Stomach (tissue), 8 donors: ENCODE measurements at regions not wholly inside any gene's neighbourhood (a gene's known extent, or its start where the extent isn't known, plus 50 kb on each side); places are given as distances from the start of the nearest gene placed in this dataset.

ENCODE experiments used
- DNase-seq, 2 donors: peaks; one replicate each; pipeline versions ENCODE4 v3.0.0 to v3.0.0-alpha.2; 2013 to 2019
- H3K27ac ChIP-seq, 5 donors: fragments of 200-600 bp in 4 of 5; sonication (generic) in 4 of 5; one replicate each; pipeline ENCODE4 v1.5.1; 2013 to 2019; ENCODE audit warnings: mild to moderate bottlenecking in 1 of 5, moderate library complexity in 1 of 5
- H3K27me3 ChIP-seq, 3 donors: fragments of 200-600 bp; sonication (generic); one replicate each; pipeline ENCODE4 v1.5.1; 2017 to 2019; ENCODE audit warnings: mixed run types in 1 of 3
- H3K36me3 ChIP-seq, 4 donors: fragments of 200-600 bp; sonication (generic); 1 replicate in 3 of 4; 2 replicates in 1 of 4; pipeline ENCODE4 v1.5.1; 2016 to 2019
- H3K4me1 ChIP-seq, 4 donors: fragments of 200-600 bp; sonication (generic); one replicate each; pipeline ENCODE4 v1.5.1; 2016 to 2019
- H3K4me3 ChIP-seq, 4 donors: fragments of 200-600 bp; sonication (generic) in 3 of 4; one replicate each; pipeline ENCODE4 v1.5.1; 2016 to 2019; ENCODE audit warnings: mild to moderate bottlenecking in 1 of 4
- H3K9me3 ChIP-seq, 4 donors: fragments of 200-600 bp; sonication (generic); one replicate each; pipeline ENCODE4 v1.5.1; 2016 to 2019
- CTCF ChIP-seq, 7 experiments: fragments of 450-650 bp in 4 of 7; fragments of 200-600 bp in 3 of 7; sonication (generic) in 3 of 7; IDR thresholded peaks; one replicate each; pipeline ENCODE4 v1.5.1; 2016 to 2019; ENCODE audit warnings: antibody characterized with exemption in 7 of 7, control low read depth in 2 of 7, mild to moderate bottlenecking in 1 of 7
- EP300 ChIP-seq: sonication (generic); formaldehyde crosslinking; IDR thresholded peaks from one replicate; pipeline ENCODE4 v1.6.1; 2017; ENCODE audit warnings: antibody characterized with exemption
- POLR2A ChIP-seq, 4 donors: fragments of 450-650 bp; IDR thresholded peaks; one replicate each; pipeline ENCODE4 v1.6.1; 2016; ENCODE audit warnings: antibody characterized with exemption in 4 of 4, control low read depth in 2 of 4, mild to moderate bottlenecking in 1 of 4, moderate library complexity in 1 of 4
- POLR2AphosphoS5 ChIP-seq, 3 donors: sonication (generic); formaldehyde crosslinking; IDR thresholded peaks; one replicate each; pipeline ENCODE4 v1.6.1; 2016; ENCODE audit warnings: antibody characterized with exemption in 3 of 3
- WGBS, 5 donors: extraction: QIAGEN DNeasy Blood & Tissue Kit in 3 of 5; methylation state at CpG; one replicate each; pipeline versions ENCODE4 v1.1.5 to v1.1.7; 2013 to 2018; 5-methylcytosine and 5-hydroxymethylcytosine counted together
- intact Hi-C: fragments of 100-400 bp; cut with DNase I; formaldehyde crosslinking; loops from one replicate; pipeline ENCODE4 v1.15.1; 2023; ENCODE audit warnings: low total_unique reads
- donor health status: healthy with polysubstance abuse.
- donor health status: Bipolar disorder and iron deficiency.
- donor health status: healthy.

GRCh38 chr9:2502760-2503159 is 118.8 kb upstream of the VLDLR start:
- WGBS, 5 donors, result 84 to 93% (median 85%) methylated on average over 2 of the region's 2 CpGs
- H3K4me1 ChIP-seq, result no peaks in the 10 kb centered on the region
- no peaks in the 10 kb centered on the region for H3K9me3 ChIP-seq
- no peak overlapping the region for H3K4me3 ChIP-seq
- TF ChIP-seq POLR2AphosphoS5 (IDR thresholded peaks at IDR 0.05), result no peak
- no peak for TF ChIP-seq EP300
- TF ChIP-seq POLR2A (IDR thresholded peaks at IDR 0.05), result no peak
- TF ChIP-seq CTCF (IDR thresholded peaks at IDR 0.05), result no peak
- H3K27ac ChIP-seq, result no peak overlapping the region
- no peaks in the 10 kb centered on the region for H3K36me3 ChIP-seq
- intact Hi-C loops, result no loop called here
- no peaks in the 10 kb centered on the region for H3K27me3 ChIP-seq
- DNase-seq, result no peak

GRCh38 chr9:2506321-2506720 is 115.3 kb upstream of the VLDLR start:
- H3K36me3 ChIP-seq, result no peaks in the 10 kb centered on the region

GRCh38 chr9:2523591-2523990 is 98.0 kb upstream of the VLDLR start:
- Histone ChIP-seq H3K27ac (no peak overlapping the region), H3K36me3 (no peaks in the 10 kb centered on the region), H3K4me3 (no peak overlapping the region), H3K9me3 (peaks cover 0 to 4% (median 0%) of the 10 kb centered on the region in 4 donors), H3K27me3 (no peaks in the 10 kb centered on the region), H3K4me1 (no peaks in the 10 kb centered on the region)
- intact Hi-C loops, result no loop called here
- 86 to 91% (median 88%) methylated on average over 6 of the region's 6 CpGs for WGBS, 5 donors
- TF ChIP-seq POLR2AphosphoS5 (IDR thresholded peaks at IDR 0.05) (no peak), POLR2A (IDR thresholded peaks at IDR 0.05) (no peak), CTCF (IDR thresholded peaks at IDR 0.05) (no peak), EP300 (no peak)
- peak in 1 of 2 donors; percentile 7 for DNase-seq

More at GRCh38 chr9:2506321-2506720, 115.3 kb upstream of the VLDLR start:
- Histone ChIP-seq H3K4me3 (no peak overlapping the region), H3K4me1 (no peaks in the 10 kb centered on the region), H3K27me3 (no peaks in the 10 kb centered on the region), H3K27ac (no peak overlapping the region), H3K9me3 (no peaks in the 10 kb centered on the region)
- TF ChIP-seq CTCF (IDR thresholded peaks at IDR 0.05), result no peak
- TF ChIP-seq POLR2AphosphoS5 (IDR thresholded peaks at IDR 0.05), result no peak
- TF ChIP-seq EP300, result no peak
- no peak for TF ChIP-seq POLR2A (IDR thresholded peaks at IDR 0.05)
- 61 to 76% (median 73%) methylated on average over 3 of the region's 3 CpGs for WGBS, 5 donors
- intact Hi-C loops, result no loop called here
- DNase-seq, result peak in 1 of 2 donors; percentile 17

- TF ChIP-seq EP300, result no peak
- no peak for TF ChIP-seq POLR2AphosphoS5 (IDR thresholded peaks at IDR 0.05)
- no peak for TF ChIP-seq CTCF (IDR thresholded peaks at IDR 0.05)
- TF ChIP-seq POLR2A (IDR thresholded peaks at IDR 0.05), result no peak
- intact Hi-C loops, result no loop called here
Measured at GRCh38 chr9:2524601-2525000, 97.0 kb upstream of the VLDLR start.

More at GRCh38 chr9:2524601-2525000, 97.0 kb upstream of the VLDLR start:
- Histone ChIP-seq H3K4me3 (no peak overlapping the region), H3K36me3 (no peaks in the 10 kb centered on the region), H3K9me3 (no peaks in the 10 kb centered on the region), H3K27me3 (no peaks in the 10 kb centered on the region), H3K4me1 (no peaks in the 10 kb centered on the region), H3K27ac (no peak overlapping the region)
- no peak for DNase-seq
- 51 to 76% (median 61%) methylated on average over 3 of the region's 3 CpGs for WGBS, 5 donors
